HT1080 (cell line): ENCODE measurements at regions not wholly inside any gene's neighbourhood (a gene's known extent, or its start where the extent isn't known, plus 50 kb on each side); places are given as distances from the start of the nearest gene placed in this dataset.
"Not testable (repeated sequence)": the region's sequence is repeated elsewhere in the genome, so short reads cannot be mapped to it uniquely, and the experiment has no call there.

Experiments used
- DNase-seq: peaks from one replicate; pipeline ENCODE4 v3.0.0-alpha.2; 2015; ENCODE audit warnings: low read depth

DNA sequence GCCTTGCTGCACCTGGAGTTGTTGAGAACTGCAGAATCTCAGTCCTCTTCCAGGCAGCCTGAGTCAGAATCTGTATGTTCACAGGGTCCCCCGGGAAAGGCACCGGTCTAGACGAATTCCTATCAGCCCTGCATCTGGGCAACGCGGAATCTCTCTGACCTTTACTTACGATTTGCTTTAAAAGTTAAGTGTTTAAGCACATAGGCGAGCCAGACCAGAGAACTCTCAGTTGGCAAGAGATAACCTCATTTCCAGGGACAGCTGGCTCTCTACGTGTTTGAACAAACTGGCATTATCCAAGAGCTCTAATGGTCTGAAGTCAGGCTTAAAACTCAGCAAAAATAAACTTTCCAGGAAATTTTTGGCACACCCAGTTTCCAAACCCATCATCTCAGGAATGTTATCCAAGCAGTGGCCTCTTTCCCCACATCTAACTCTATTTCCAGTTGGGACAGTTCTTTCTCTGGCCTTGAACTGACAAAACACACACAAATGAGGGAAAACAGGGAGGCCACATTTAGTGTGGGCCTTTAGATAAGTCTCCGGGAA, 53.4 kb downstream of the HES1 start:
- no peak for DNase-seq

DNA sequence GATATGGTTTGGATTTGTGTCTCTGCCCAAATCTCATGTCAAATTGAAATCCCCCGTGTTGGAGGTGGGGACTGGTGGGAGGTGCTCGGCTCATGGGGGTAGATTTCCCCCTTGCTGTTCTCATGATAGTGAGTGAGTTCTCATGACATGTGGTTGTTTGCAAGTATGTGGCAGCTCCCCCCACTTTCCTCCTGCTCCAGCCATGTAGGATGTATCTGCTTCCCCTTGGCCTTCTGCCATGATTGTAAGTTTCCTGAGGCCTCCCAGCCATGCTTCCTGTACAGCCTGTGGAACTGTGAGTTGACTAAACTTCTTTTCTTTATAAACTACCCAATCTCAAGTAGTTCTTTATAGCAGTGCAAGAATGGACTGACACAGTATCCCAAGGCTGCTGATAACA, 55.9 kb downstream of the HES1 start:
- not testable (repeated sequence) for DNase-seq

DNA sequence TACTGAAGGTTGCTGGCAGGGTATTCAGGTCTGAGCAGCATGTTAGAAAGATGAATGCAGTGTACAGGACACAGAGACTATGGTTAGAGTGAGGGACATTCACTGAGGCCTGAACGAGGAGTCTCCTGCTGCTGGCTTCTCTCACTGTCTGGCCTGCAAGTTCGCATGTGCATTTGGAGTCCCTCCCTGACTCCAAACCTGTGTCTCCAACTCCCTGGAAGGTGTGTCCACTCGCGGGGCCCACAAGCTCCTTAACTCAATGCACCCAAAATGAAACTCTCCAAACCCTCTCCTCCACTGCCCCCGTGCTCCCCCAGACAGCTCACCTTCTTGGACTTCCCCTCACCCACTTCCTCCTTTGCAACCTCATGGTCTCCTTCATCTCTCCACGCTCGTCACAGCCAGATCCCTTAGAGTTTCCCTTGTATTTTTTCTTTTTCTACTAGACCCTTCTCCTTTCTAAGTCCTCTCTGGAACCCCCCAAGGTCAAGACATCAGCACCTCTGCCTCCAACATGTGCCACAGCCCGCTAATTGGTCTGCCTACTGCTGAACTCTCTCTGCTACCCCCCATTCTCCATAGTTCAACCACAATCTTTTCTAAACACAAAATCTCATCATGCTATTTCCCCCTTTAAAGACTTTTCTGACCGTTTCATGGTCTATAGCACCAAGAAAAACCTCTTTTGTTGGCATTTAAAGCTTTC, 58.3 kb downstream of the HES1 start:
- no peak for DNase-seq

DNA sequence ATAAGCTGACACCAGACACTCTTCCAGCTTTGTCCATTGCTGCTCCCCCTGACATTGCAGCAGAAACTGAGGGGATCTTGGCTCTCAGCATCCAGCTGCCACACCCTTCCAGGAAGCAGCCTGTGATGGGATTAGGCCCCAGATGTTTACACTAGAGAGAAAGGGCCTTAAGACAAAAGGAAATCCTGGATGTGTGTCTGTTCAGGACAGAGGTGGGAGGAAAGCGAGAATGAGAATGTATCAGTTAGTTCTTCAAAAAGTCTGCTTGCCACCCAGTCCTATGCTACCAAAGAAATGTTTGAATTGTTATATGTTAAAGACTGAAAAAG, 58.8 kb downstream of the HES1 start:
- DNase-seq = no peak

DNA sequence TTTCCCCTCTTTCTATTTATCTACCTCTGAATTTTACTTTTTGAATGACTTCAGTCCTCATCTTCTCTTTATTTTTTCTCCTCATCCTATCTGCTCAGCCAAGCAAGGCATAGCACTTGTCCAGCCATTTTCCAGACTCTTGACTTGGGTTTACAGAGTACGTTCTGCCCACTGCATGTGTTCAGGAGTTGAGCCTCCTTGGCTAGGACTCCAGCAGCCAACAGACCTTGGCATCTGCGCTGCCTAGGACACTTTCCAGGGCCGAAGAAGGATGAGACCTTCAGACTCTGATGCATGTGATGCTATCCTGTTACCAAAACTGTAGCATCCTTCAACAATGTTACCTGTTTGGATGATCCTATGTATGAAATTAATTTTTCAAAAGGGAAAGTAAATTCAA, 59.7 kb downstream of the HES1 start:
- DNase-seq = no peak

DNA sequence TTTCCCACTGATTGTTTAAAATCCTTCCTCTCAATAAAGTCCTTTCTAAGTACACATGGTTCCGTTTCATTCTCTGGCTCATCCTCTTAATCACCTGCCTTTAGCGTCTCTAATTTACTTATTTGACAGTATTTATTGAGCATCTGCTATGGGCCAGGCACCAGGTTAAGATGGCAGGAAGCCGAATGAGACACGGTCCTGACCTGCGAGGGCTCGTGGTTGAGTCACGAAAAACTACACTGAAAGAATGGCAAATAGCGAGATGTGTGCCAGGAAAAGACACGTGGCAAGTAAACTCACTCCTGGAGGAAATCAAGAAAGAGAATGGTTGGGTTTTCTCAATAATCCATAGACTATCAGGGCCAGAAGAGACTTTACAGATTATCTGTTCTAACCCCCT, 60.9 kb downstream of the HES1 start:
- DNase-seq = peak; percentile 42

DNA sequence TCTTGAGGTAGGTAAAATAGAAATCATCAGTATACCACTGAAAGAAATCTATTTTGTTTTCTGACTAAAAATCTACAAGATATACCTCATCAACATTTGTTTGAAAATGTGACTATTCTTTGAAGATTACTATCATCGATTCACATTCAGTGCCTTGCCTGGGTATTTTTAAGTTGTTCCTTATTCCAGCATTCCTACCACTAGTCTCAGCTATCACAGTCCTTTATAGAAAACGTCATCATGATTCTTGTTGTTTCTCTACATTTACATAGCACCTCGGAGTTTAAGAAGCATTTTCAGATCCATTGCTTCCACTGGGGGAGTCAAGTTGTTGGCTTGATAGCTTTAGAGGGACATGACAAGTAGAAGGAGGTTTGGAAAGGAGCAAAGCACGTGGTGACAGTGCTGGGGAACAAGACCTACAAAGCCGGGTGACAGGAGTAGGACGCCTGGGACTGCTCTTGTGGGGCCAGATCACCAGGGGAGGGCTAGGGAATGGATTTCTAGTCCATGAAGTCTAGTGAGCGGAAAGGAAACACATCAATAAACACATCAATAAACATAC, 61.5 kb downstream of the HES1 start:
- DNase-seq = no peak

DNA sequence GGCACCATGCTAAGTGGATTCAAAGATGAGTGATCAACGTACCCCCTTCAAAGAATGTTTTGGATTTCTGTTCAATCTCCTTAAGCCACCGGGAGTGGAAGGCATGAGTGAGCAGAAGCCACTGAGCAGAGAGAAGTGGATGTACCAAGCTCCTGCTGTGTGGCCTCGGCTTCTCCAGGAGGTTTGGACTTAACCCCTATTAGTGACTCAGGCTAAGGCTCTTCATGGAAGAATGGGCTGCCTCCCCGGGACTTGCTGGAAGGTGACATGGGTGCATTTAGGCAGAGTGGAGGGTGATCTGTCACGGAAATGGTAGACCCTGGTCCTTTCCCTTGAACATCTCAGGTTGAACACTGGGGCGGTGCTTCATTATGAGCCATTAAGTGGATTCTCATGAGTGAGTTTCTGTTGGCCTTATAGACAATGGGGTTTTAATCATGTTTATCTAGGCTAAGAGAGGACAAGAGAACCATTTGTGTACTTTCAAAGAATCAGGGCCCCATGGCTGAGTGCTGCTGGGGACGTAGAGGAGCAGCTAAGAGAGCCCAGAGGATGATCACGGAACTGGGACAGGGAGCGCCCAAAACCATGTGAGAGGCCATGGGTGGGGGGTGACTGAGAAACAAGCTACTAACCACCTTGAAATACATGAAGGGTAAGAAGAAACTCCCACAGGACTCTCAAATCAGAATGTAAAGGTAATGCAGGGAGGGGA, 62.2 kb downstream of the HES1 start:
- DNase-seq = no peak

DNA sequence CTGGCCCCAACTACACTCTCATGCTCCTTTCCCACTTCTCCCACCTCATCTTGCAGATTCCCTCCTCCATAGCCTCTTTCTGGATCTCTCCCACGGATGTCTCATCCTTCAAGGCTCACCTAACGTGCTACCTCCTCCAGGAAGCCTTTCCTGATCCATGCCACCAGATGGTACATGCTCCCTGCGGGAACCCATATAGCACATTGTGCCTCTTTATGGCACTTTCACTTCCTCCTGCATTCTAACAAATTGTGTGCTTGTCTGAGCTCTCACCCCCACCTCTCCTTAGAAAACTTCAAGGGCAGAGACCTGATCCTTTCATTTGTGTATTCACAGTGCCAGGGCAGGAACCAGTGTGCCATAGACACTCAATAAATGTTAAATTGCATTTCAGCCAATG, 63.0 kb downstream of the HES1 start:
- DNase-seq = no peak

DNA sequence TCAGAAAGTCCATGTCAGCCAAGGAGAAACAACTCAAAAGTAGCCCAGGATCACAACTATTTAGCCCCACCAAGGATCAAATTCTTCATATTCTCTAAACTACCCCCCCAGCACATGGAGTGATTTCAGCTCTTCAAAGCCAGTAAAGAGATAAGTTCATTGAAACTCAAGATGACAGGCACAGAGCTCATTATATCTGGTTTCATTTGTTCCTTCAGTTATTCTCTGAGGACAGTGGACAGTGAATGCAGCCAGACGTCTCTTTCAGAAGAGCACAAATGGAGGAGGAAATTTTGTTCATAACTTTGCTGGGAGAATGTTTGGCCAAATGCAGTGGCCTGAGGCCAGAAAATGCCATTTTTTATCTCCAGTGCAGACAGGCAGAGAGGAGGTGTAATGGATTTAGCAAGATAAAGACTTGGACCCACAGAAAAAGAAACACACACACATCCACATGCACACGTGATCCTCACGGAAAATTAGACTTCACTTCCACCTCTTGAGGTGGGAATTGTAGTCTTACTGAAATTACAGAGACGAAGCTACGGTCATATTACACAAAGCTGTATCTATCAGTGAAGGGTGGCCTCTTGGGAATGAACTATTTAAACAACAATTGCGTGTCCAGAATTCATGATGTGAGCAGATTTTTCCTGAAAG, 64.6 kb downstream of the HES1 start:
- DNase-seq = no peak

DNA sequence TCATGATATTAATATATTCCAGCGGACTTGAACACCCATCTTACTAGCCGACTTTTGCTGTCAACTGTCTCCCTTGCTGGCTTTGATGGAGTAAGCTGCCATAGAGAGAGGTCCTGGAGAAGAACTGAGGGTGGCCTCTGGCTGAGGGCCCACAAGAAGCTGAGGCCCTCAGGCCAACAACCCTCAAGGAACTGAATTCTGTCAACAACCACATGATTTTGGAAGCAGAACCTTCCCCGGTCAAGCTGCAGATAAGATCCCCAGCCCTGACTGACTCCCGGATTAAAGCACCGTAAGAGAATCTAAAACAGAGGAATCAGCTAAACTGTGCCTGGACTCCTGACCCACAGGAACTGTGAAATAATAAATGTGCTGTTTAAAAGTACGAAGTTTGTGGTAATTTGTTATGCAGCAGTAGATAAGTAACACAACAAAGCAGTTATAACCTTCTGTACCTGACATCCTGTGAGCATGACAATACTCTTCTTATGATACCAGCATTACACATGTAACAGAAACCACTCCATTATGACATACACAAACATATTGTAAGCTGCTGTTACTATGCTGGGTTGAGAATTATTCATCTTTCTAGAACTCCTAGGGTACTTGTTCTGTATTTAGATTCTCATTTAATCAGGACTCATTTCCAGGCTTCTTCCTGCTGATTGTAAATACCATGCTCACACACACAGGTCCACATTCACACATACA, 66.2 kb downstream of the HES1 start:
- DNase-seq = no peak

DNA sequence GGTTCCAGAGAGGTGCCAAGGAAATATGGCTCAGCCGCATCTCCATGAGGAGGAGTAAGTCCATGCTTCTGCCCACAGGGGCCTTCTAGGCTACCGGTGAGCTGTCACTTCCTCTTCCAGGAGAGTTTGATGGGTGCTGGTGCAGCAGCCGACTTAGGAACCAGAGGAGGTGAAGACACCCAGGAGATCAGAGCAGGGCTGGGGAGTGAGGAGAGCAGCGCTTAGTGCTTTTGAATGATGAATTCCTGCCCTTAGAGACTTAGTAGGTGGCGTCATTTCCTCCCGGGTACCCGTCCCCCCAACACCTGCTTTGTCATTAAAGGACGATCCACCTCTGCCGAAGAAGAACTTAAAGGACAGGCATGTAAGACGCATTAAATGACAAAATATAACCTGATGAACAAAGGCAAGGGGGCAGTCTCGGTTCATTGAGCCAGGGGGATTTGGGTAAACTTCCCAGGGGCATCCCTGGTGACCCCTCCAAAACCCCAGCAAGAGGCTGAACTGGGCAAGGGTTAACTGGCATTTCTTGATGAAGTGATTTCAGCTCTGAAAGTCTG, 67.6 kb downstream of the HES1 start:
- no peak for DNase-seq

DNA sequence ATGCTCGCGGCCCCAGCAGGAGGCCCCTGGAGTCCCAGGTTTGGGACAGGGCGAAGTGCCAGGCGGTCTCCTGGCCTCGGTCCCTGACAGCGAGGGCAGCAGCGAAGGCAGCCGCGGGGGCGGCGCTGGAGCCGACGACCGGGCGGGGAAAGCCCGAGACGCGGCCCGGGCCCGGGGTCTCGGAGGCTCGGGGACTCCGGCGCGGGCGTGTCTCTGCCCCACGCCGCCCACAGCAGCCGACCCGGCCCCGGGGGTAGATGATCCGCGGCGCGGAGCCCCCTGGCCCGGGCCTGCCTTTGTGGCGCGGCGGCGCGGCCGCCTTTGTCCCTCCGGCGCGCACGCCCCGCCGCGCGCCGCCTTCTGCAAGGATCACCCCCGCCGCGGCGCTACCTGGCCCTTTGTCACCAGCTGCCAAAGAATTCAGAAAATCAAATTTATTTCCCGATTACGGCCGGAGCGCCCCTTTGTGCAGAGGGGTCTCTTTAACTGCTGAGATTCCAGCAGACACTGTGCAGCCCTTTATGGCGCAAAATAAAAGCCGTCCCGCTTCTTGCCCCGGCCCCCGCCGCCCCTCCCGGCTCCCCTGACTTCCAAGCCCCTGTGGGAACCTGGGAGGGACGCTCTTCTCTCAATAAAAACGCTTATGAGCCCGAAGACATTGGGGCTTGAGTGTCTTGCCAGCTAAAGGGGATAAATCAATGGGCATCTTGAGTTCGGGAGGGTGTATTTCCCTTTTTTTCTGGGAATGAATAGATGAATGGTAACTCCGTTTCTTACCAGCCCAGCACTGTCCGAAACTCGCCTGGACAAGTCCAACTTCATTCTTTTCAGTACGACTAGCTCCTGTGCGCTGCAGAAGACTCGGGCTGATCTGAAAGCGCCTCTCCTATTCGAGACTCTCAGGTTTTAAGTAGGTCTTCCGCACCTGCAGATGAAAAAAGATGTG, 68.4 kb downstream of the HES1 start:
- DNase-seq = no peak

DNA sequence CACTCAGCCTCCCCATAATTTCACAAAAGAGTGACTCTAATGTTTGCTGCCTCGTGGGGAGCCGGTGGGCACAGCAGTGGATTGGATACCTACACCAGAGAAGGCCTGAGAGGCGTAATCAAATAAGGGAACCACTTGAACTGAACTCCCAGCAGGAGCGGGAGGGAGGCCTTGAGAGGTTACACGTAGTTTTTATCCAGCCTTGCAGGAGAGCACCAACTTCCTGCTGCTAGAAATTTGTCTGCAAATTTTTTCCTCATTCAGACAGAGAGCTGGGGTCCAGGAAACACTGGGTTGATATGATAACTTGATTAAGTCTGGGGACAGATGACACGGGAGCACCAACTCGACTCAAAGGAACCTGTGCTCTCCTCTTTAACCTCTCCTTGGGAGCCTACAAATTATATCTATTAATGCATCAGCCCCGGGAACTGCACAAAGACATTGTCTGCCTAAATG, 69.8 kb downstream of the HES1 start:
- peak; percentile 45 for DNase-seq

DNA sequence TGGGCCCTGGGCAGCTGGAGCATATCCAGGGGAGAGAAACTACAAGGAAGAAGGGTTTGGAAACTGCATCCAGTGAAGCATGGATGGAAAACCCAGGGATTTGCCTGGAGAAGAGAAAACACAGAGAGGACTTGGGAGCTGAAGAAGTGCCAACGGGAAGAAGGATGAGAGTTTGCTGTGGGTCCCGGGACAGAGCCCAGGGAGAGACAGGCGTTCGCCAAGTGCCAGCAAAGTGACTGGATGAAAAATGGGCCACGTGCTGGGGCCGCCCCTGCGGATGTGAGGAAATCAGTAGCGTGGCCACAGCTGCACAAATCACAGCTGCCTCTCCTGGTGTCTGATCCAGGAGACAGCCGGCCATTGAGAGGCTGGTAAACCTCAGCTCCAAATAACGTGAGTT, 70.4 kb downstream of the HES1 start:
- DNase-seq = no peak

DNA sequence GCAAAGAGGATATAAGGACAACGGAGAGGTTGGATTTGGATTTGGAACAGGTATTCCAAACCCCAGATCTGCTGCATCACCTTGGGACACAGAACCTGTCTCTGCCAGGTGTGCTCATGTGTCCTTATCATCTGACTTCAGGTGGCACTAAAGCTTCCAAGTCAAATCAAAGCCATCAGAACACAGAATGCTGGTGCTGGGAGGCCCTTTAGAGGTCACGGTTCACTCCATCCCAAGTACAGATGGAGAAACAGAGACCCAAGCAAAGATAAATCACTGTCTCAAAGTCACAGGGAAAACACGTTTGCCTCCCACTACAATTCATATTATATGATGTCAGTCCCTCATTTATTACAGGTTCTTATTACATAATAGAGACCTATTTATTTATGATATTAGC, 72.8 kb downstream of the HES1 start:
- no peak for DNase-seq

DNA sequence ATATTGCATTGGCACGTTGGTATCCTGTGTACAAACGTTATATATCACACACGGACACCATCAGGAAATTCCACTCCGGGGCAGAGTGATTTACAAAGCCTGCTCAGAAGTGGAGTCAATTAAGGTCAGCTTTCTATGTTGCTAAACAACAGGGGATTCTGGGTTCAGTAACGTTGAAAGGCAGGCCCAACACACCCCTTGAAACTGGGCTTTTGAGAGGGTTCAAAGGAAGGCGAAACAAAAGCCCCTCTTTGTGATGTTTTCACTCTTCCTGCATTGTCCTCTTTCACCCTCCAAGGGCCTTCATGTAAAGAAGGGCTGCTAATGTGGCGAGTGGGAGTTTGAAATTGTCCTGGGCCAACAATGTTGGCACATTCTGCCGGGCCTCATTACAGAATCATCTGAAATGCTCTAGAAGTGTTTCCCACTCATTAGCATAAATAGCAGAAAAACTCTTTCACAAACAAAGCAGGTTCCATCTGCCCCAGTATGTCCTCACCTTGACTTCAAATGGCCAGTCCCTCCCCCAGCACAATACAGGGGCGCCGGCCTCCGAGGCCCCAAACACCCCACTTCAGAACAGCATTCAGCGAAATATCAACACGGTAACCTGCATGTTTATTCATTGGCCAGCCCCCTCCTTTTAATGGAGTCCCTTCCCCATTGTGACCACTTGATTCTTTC, 76.4 kb downstream of the HES1 start:
- DNase-seq = no peak

DNA sequence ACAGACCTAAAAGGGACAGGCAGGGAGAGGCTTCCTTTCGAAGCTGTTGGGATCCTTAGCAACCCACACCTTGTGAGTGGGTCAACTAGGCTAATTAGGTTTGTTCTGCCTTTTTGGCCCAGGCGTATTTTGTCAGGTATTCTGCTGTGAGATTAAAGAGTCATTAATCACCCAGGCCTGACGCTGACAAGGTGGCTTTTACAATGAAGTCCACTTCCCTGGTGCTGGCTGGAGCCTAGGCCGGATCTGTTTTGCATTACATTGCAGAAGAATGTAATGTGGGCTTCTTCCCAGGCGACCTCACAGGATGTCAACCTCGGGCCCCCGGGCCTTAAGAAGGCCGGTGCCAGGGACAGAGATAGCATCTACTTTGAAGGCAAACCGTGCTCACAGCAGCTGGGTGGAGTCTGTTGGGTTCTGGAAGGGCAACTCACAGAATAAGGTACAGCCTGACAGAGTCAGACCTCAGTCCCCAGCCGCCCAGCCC, 76.9 kb downstream of the HES1 start:
- DNase-seq = no peak

DNA sequence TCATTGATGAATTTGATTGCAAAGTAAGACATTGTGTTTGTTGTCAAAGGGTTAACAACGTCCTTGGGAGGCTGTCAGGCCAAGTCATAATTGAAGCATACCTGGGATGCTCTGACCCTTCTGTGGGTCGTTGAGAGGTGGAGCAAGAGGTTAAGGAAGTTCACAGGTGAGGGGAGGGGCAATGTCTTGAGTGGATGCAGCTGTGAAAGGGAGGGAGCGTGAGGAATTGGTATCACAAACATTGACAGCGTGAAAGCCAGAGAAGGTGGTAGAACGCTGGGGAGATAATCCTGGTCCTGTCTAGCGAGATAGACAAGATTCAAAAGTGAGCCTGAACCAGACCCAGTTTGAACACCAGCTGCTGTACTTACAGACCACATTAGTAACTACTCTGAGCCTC, 79.4 kb downstream of the HES1 start:
- no peak for DNase-seq
